ENCODE measurements at regions not wholly inside any gene's neighbourhood (a gene's known extent, or its start where the extent isn't known, plus 50 kb on each side); places are given as distances from the start of the nearest gene placed in this dataset.

GRCh38 chr2:19050354-19050753 lies 308.1 kb downstream of the OSR1 start:
- no peaks in the 10 kb centered on the region for H3K4me1 ChIP-seq
- no peak for TF ChIP-seq CTCF (IDR thresholded peaks at IDR 0.05; ENCODE audit: low read depth, low read length)
- H3K9me3 ChIP-seq, result no peaks in the 10 kb centered on the region
- no peaks in the 10 kb centered on the region for H3K36me3 ChIP-seq
- H3K4me3 ChIP-seq (ENCODE audit: low read depth, low read length), result no peak overlapping the region
- no peaks in the 10 kb centered on the region for H3K27me3 ChIP-seq
- DNase-seq, result no peak

- DNase-seq, result no peak
- H3K4me3 ChIP-seq (ENCODE audit: low read depth, low read length), result no peak overlapping the region
- TF ChIP-seq CTCF (IDR thresholded peaks at IDR 0.05; ENCODE audit: low read depth, low read length), result no peak
Measured at GRCh38 chr2:19048593-19049266, 309.7 kb downstream of the OSR1 start.

GRCh38 chr2:19046986-19047780 lies 311.2 kb downstream of the OSR1 start:
- Histone ChIP-seq H3K27me3 (no peaks in the 10 kb centered on the region), H3K4me1 (no peaks in the 10 kb centered on the region), H3K9me3 (no peaks in the 10 kb centered on the region), H3K36me3 (no peaks in the 10 kb centered on the region), H3K4me3 (ENCODE audit: low read depth, low read length) (no peak overlapping the region)
- no peak for DNase-seq
- TF ChIP-seq CTCF (IDR thresholded peaks at IDR 0.05; ENCODE audit: low read depth, low read length), result no peak

More at GRCh38 chr2:19048593-19049266, 309.7 kb downstream of the OSR1 start:
- Histone ChIP-seq H3K9me3 (no peaks in the 10 kb centered on the region), H3K36me3 (no peaks in the 10 kb centered on the region), H3K27me3 (no peaks in the 10 kb centered on the region), H3K4me1 (no peaks in the 10 kb centered on the region)

- no peaks in the 10 kb centered on the region for H3K9me3 ChIP-seq
- no peak for DNase-seq
- H3K4me1 ChIP-seq, result no peaks in the 10 kb centered on the region
- TF ChIP-seq CTCF (IDR thresholded peaks at IDR 0.05; ENCODE audit: low read depth, low read length), result no peak
- no peak overlapping the region for H3K4me3 ChIP-seq (ENCODE audit: low read depth, low read length)
- no peaks in the 10 kb centered on the region for H3K27me3 ChIP-seq
- H3K36me3 ChIP-seq, result no peaks in the 10 kb centered on the region
Measured at GRCh38 chr2:19045151-19045550, 313.3 kb downstream of the OSR1 start.

GRCh38 chr2:19043893-19044292 lies 314.5 kb downstream of the OSR1 start:
- H3K9me3 ChIP-seq, result no peaks in the 10 kb centered on the region
- no peaks in the 10 kb centered on the region for H3K27me3 ChIP-seq
- no peak for TF ChIP-seq CTCF (IDR thresholded peaks at IDR 0.05; ENCODE audit: low read depth, low read length)
- no peaks in the 10 kb centered on the region for H3K4me1 ChIP-seq
- H3K36me3 ChIP-seq, result no peaks in the 10 kb centered on the region
- no peak overlapping the region for H3K4me3 ChIP-seq (ENCODE audit: low read depth, low read length)
- no peak for DNase-seq

Measured in BE2C (cell line).